ENCODE measurements at regions not wholly inside any gene's neighbourhood (a gene's known extent, or its start where the extent isn't known, plus 50 kb on each side); places are given as distances from the start of the nearest gene placed in this dataset.

DNA sequence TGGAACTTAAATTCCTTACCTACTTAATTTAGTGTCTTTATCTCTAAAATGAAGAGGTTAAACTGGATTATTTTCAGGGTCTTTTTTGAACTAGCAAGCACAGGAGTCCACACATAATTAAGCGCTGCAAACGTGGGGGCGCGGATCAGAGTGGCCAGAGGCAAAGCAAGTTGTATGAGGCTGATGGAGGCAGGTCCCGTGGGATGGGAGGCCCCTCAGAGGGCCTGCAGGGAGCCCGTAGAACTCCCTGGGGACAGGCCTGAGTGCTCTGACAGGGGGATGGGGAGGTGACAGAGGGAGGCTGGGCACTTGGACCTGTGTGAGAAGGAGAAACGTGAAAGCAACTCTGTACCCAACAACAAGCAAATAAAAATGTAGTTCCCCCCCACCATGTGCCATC, 177.8 kb downstream of the ACKR3 start:
- no peak for DNase-seq (ENCODE audit: low spot score)

DNA sequence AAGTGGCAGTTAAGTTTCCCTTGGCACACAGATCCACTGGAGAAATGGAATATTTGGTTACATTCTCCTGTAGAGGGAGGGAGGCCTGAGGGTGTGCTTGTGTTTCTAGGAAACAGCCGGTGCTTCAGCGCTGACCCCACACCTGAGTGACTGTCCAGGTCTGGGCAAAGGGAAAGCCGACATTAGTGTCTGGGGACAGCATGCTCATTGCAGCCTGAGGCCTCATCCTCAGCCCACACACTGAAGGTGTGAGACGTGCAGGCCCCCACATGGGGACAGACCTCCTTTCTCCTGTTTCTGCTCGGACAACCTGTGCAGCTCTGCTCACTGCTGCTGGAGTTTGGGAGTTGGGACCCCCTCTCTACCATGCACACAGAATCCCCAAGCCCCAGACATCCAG, 178.3 kb downstream of the ACKR3 start:
- no peak for DNase-seq (ENCODE audit: low spot score)

DNA sequence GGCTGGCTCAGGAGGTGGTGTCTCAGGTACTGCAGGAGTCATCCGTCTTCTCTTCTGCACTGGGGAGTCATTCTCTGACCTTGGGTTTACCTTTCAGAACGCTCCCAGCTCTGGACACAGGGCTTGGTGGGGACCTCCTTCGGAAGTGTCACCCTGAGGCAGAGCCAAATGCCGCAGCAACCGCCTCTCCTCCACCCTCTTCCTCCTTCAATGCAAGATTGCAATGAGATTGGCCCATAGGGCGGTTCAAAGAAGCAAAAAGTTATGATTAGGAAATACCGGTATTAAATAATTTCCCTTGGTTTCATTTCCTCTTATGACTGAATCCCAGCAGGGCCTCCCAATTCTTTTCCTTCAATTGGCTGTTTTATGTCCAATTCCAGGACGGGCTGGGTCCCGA, 178.8 kb downstream of the ACKR3 start:
- DNase-seq (ENCODE audit: low spot score) = no peak

DNA sequence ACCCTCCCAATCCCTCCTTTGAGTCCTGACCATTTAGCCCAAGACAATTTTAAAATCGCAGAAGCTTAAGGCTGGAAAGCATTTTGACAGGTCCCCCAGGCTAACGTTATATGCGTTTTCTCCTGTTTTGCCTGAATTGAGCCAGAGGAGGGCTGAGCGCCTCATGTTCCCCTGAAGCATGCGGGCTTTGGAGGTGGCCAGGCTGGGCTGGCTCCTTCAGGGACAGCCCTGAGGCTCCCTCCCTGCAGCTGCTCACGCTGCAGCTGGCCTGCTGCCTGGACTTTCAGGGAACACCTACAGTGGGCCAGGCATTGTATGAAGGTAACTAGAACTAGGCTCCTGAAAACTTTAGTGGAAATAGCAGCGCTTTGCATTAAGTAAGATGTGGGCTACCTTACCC, 179.2 kb downstream of the ACKR3 start:
- no peak for DNase-seq (ENCODE audit: low spot score)

DNA sequence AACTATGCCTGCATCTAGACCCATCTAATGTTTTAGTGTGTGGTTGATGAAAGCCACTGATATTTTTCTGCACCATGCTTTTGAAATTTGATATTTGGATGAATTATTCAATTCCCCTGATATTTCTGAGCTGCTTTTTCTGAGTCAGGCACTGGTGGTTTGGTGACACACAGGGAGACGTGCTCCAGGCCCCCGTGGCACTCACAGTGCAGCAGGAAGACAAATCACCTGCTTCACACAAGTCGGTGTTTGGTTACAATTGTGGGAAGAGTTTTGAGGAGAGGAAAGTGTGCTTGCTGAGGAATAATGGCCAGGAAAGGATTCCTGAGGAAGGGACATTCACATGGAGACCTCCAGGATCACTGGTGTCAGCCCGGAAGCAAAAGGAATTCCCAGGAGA, 179.7 kb downstream of the ACKR3 start:
- no peak for DNase-seq (ENCODE audit: low spot score)

DNA sequence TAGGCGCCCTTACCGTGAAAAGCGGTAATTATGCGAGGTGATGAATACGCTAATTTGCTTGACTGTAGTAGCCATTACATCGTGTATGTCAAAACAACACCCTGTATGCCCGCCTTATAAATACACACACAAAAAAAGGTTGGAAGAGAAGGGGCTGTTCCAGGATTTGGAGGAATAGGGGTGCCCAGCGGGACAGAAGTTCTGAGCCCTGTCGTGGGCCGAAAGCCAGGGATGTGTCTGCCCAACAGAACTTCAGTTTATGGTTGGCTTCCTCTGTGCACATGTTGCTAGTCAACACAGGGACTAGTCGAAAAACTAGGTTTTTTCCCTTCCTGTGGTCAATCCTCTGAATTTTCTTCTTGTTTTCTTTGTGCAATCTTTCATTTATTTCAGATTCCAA, 182.5 kb downstream of the ACKR3 start:
- no peak for DNase-seq (ENCODE audit: low spot score)

DNA sequence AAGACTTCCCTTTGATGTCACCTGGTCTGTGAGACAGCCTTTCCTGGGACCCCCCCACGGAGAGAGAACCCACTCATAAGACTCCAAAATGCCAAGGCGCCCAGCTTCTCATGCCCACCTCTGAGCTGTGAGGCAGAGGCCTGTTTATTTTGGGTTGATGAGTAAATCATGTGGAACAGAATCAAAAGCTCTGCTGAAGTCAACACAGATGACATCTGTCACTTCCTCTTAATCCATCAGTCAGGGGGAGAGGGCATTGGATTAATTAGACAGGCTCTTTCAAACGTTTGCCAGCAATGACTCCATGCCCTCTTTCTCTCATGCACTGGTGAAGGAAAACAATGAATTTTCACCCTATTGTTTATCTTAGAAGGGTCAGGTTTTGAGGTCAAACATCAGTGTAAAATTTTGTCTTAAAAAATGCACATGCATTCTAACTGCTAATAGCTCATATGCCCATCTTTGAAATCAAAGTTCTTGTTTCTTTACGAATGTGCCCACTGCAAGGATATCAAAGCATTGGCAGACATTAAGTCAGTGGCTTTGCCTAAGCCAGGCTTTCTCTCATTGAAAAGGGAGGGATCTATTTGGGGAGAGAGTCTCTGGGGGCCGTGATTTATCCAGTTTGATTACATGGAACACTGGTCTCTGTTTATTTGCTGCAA, 184.1 kb downstream of the ACKR3 start:
- DNase-seq (ENCODE audit: low spot score) = peak; percentile 62

DNA sequence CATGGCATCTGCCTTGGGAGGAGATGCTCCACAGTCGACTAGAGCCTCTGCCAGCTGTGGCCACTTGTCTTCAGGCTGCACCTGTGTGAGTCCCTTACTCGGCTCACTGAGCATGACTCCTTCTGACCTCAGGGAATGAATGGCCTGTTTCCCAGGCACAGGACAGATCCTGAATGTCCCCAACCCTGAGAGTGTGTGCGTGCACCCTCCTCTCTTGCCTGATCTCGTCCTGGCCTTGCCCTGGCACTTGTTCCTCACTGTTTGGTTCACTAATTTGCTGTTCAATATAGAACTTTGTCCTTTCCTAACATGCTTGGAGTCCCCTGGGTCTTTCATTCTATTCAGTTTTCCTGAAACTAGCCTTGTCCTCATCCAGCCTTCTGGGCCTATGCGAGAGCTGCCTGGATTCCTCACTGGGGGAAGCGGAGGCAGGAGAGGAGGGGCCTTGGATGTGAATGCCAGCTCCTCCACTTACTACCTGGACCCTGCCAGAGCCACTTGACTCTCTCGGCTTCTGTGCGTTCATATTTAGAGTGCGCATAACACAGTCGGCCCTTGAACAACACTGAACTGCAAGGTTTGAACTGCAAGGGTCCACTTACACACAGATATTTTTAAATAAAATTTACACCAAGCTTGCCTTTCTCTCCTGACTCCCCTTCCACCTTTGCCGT, 184.8 kb downstream of the ACKR3 start:
- DNase-seq (ENCODE audit: low spot score) = peak; percentile 74

DNA sequence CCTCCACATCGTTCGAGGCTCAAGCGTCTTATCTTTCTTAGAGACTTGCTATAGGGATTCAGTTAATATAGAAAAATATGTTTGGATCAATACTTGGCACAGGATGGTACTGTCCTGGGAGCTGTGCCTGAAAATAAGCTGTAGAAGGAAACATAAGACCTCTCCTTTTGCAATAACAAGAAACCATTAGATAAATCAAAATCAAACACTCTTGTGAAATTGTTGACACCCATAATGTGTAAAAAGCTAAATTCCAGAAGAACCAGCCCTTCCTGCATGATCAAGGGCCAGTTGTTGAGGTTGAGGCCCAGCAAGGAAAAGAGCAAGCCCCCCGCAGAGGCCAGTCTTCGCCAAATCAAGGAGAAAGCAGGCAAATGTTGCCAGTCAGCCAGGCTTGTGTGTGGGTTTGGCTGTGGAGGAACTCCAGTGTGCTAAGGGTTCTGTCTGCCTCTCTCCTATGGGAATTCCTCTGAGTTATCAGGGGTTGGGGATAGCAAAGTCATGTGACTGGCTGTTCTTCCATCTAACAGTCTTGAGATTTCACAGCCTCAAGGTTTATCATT, 185.7 kb downstream of the ACKR3 start:
- DNase-seq (ENCODE audit: low spot score) = no peak

DNA sequence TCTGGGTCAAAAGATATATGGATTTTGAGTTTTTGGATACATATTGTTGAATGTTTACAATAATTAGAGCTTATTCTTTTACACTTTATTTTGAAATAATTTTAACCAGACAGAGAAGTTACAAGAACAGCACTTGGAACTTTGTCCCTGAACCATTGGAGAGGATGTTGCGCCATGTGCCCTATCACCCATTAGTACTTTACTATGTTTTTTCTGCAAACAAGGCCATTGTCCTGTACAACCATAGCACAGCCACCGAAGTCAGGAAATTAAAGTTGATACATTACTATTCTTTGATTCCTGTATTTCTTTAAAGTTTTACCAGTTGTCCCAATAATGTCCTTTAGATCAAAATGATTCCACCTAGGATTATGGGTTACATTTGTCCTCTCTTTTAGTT, 188.8 kb downstream of the ACKR3 start:
- no peak for DNase-seq (ENCODE audit: low spot score)

DNA sequence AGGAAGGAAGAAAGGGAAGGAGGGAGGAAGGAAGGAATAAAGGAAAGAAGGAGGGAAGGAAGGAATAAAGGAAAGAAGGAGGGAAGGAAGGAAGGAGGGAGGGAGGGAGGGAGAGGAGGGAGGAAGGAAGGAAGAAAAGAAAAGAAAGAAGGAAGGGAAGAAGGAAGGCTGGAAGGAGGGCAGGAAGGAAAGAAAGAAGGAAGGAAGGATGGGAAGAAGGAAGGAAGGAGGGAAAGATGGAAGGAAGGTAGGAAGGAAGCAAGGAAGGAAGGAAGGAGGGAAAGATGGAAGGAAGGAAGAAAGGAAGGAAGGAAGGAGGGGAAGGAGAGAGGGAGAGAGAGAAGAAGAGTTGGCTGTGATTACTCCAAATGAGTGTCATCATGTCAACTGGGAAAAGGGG, 190.6 kb downstream of the ACKR3 start:
- DNase-seq (ENCODE audit: low spot score) = no peak

DNA sequence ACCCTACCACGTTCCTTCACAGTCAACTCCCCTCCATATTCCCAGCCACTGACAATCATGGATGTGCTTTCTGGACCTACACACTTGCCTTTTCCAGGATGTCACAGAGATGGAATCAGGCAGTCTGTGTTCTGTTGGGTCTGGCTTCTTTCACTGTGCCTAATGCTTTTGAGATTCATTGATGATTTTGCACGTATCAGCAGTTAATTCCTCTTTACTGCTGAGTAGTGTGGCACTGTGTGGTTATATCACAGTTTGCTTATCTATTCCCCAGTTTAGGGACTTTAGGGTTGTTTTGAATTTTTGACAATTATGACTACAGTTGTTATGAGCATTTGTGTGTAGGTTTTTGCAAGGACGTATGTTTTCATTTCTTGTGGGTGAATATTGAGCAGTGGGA, 191.7 kb downstream of the ACKR3 start:
- DNase-seq (ENCODE audit: low spot score) = no peak

DNA sequence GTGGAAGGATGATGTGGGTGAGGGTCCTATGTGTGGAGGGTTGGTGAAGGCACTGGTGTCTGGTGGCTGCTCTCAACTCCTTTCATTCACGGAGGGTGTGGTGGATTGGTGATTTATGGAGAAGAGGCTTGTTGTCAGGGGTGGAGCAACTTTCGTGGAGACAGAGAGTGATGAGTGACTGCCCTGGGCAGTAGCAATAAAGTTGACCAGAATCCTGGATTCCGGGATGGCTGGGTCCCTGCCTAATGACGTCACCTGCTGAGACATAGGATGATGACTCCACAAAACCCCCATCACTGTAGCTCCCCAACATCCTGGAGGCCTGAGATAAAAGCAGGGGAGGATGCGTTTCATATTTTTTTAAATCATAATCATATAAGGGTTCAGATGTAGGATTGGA, 193.0 kb downstream of the ACKR3 start:
- no peak for DNase-seq (ENCODE audit: low spot score)

DNA sequence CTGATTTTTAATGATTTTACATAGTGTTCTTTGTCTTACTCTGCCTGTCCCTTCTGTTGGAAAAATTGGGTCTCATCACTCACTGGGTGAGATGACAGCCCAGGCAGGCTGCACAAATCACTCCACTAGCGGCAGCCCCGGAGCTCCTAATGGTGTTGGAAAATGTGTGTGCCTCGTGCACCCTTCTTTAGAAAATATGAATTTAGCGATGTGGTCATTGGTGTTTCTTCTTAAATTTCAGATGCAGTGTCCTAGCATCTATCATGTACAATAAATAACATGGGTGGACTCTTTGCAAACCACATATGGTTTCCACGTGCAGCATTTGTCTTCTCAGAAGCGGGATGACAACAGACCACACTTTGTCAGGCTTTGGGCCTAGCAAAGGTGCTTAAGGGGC, 194.2 kb downstream of the ACKR3 start:
- no peak for DNase-seq (ENCODE audit: low spot score)

DNA sequence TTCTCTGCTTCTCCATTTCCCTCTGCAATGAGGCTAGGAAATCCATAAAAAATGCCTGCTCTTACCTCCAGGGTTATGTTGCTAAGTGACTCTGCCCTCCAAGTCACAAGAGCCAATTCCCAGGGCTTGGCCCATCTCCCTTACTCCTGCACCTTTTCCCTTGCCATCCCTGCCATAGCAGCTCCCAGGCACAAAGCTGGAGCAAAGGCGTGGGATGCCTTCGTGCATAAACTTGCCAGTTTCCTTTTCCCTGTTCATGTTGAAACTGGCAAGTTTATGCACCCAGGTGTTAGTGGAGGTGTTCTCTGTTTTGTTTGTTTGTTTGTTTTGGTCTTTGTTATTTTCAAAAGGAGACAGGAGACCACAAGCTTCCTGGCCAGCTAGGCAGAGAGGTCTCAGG, 195.1 kb downstream of the ACKR3 start:
- no peak for DNase-seq (ENCODE audit: low spot score)

DNA sequence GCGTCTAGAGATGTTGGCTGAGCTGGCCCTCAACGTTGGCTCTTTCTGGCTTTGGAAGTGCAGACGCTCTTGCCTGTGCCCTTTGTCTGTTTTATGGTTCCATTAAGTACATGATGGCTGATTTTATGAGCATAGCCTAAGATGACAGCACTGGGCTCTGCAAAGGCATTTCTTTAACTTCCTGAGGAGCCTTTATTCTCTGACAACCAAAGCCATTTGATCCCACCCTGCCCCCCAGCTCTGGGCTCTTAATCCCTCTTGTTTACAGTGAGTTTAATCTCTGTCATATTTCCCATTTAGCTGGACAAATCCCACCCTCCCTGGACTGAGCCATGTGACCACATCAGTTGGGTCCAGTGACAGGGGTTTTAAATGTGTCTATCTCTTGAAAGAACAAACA, 195.9 kb downstream of the ACKR3 start:
- no peak for DNase-seq (ENCODE audit: low spot score)

DNA sequence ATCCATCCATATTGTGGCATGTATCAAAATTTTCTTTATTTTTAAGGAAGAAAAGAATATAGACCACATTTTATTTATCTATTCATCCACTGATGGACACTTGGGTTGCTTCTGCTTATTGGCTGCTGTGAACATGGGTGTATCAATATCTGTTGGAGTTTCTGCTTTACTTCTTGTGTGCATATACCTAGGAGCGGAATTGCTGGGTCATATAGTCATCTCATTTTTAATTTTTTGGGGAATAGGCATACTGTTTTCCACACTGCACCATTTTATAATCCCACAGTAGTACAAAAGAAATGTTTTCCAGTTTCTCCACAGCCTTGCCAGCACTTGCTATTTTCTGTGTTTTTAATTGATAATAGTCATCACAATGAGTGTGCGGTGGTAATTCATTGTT, 197.2 kb downstream of the ACKR3 start:
- no peak for DNase-seq (ENCODE audit: low spot score)

DNA sequence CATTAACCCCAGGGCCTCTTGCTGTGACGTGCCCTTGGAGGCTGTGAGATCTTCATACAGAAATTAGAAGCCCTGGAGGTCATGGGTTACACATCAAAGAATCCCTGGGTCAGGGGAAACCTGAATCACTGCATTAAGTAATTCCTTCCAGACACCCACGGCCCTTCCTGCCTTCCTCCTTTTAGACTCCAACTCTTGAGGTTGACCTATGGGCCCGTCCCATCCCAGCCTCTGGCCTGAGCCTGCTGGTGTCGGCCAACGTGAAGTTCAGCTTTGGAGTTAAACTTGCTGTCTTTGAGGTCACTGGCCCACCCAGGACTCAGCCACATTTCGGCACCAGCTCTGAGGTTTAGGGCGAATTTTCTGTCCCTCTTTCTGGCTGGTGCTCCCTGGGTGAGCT, 198.3 kb downstream of the ACKR3 start:
- no peak for DNase-seq (ENCODE audit: low spot score)

DNA sequence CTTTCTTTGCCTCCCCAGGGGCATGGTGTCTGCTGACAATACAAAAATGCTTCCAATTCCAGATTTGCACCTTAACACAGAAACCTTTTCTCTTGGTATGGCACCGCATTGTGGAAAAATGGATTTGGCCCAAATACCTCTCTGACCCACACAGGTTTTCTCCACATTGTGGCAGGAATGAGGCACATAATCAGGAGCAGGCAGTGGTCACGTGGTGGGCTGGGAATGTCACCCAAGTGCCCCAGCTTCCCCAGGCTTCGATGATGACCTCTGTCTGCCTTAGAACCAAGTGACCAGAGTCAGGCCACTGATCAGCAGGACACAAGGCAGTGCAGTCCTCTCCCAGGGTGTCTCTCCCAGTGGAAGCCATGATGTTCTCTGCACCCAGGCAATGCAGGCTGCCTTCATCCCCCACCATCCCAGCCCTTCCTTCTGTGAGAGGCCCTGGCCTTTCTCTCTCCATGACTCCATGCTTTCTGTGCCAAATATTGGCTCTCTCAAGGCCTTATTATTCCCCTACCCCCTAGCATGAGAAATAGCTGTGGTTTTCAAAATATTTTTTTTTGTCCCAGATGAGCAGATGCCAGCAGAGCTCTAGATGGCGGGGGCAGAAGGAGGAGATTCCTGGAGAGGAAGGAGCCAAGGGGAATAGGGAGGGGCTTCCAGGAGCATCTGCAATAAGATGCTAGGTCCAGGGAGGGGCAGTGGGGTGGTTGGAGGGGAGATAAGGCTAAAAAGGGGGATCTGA, 198.9 kb downstream of the ACKR3 start:
- no peak for DNase-seq (ENCODE audit: low spot score)

DNA sequence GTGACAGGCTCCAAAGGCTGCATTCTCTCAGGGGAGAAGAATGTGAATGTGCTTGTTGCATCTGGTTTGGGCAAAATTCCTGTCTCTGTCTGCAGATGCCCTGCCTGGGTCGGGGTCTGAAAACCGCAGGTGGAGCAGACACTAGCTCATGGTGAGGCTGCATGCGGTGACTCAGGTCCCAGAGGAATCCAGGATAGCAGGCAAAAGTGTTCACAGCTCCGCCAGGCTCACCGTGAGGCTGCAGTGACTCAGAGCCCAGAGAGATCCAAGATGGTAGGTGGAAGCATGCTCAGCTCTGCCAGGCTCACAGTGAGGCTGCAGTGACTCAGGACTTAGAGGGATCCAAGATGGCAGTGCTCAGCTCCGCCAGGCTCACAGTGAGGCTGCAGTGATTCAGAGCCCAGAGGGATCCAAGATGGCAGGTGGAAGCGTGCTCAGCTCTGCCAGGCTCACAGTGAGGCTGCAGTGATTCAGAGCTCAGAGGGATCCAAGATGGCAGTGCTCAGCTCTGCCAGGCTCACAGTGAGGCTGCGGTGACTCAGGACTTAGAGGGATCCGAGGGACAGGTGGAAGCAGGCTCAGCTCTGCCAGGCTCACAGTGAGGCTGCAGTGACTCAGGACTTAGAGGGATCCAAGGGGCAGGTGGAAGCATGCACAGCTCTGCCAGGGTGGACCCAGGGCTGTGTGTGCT, 200.5 kb downstream of the ACKR3 start:
- DNase-seq (ENCODE audit: low spot score) = no peak

DNA sequence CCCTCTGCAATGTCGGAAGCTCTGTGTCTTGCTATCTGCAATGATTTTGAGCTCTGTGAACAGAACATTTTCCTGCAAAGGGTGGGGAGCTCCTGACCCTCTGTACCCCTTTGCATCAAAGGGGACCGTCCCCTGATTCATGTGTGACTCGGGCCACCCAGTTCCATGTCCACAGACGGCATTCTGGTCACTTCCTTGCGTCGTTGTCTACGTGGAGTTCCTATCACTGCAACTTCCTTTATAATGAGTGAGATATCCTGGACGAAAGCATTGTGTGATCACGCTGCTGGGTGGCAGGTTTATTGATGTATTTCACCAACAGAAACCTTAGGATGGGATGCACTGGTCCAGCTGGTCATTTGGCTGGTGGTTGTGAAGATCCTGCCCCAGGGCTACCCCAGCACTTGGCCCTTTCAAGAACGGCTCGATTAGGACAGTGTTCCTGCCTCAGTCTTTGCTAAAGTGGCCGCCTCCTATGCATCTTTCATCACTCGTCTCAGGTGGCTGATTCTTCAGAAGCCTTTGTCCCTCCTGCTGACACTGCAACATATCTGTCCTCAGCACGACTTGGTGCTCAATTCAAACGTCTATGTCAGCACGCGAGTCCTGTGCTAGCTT, 202.7 kb downstream of the ACKR3 start:
- DNase-seq (ENCODE audit: low spot score) = no peak

DNA sequence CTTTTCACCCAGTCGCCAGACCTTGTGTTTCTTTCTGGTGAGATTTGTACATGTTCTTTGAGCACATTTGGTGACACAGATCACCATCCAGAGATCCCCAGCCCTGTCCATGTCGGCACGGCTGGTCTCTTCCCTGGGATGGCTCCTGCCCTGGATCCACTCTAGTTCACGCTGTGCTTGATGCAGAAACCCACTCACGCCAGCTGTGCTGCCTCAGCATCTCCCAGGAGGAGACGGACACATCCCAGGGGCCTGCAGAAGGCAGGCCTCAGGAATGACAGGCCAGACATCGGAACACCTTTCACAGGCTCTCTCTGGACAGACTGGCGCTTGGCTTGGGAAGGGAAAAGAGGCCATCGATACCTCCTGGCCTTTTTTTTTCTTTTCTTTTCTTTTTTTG, 203.6 kb downstream of the ACKR3 start:
- no peak for DNase-seq (ENCODE audit: low spot score)
